Mucosa of descending colon (tissue), 3 donors: ENCODE measurements at regions not wholly inside any gene's neighbourhood (a gene's known extent, or its start where the extent isn't known, plus 50 kb on each side); places are given as distances from the start of the nearest gene placed in this dataset.

Experiments
- ATAC-seq: fragments of 200-7000 bp; cut with Tn5 transposase; one replicate; pipeline ENCODE4 v1.9.1; 2020; ENCODE audit warnings: mild to moderate bottlenecking, moderate library complexity
- DNase-seq, 3 donors: peaks; one replicate each; pipeline ENCODE4 v3.0.0-alpha.2; 2020
- H3K36me3 ChIP-seq: fragments of 200-600 bp; one replicate; pipeline ENCODE4 v1.8.0; 2021; ENCODE audit warnings: low read depth, mild to moderate bottlenecking
- H3K4me1 ChIP-seq: fragments of 200-600 bp; one replicate; pipeline ENCODE4 v1.8.0; 2021; ENCODE audit warnings: low read depth, mild to moderate bottlenecking
- H3K4me3 ChIP-seq: fragments of 200-600 bp; one replicate; pipeline ENCODE4 v1.8.0; 2021; ENCODE audit warnings: mild to moderate bottlenecking
- H3K9me3 ChIP-seq: fragments of 200-600 bp; one replicate; pipeline ENCODE4 v1.8.0; 2021; ENCODE audit warnings: mild to moderate bottlenecking
- CTCF ChIP-seq: fragments of 200-600 bp; IDR thresholded peaks from one replicate; pipeline ENCODE4 v1.8.0; 2022; ENCODE audit warnings: antibody characterized with exemption, mild to moderate bottlenecking
- intact Hi-C, 2 donors: fragments of 100-400 bp; cut with DNase I in 1 of 2; cut with micrococcal nuclease in 1 of 2; formaldehyde crosslinking; loops; one replicate each; pipeline versions ENCODE4 v1.11.0 to v1.11.1; 2022; cut with DNase I, micrococcal nuclease
- donor health status: DM: no; HTN: no; CAD: no; lungs with moderate emphysema.
- donor health status: DM: no; HTN: no; CAD: no.
- donor health status: DM: no; HTN: yes; CAD: no.

DNA sequence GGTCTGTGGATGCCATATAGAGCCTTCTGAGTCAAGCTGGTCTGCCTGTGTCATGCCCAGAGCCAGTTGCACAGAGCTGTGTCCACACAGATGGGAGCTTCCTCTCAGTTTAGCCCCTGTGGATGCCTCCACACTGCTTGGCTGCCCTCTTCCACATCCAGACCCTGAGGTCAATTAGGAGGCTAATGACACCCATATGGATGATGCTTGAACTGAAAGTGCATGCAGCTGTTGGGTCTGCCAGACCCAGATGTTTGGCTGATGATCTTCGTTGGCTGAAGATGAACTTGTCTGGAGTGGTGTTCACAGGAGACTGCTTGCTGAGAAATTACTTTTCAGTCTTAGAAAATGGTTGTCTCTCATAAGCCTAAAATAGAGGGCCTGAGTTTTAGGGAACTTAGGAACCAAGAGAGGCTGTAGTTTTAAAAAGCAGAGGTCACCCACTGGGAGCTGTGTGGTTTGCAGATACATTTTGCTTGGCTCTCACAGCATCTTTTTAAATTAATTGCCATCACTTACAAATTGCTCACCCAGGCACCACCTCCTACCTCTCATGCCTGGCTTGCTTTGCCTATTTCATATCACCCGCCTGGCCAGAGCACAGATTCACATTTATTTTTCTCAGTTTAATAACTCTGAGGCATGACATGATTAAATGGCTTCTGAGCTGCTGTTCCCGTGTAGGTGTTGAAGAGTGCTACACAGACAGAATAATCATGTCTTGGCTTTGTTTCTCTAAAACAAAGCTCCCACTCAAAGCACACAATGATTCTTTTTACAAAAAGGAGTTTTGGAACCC, 176.1 kb downstream of the MINAR1 start:
- DNase-seq (no peak), ATAC-seq (no peak)
- Histone ChIP-seq H3K4me1 (no peaks in the 10 kb centered on the region), H3K4me3 (no peak overlapping the region), H3K9me3 (no peaks in the 10 kb centered on the region), H3K36me3 (no peaks in the 10 kb centered on the region)
- intact Hi-C loops, result no loop called here
- TF ChIP-seq CTCF, result no peak

- no peak overlapping the region for H3K4me3 ChIP-seq
- no peak for TF ChIP-seq CTCF
- no peaks in the 10 kb centered on the region for H3K9me3 ChIP-seq
- intact Hi-C loops, result no loop called here
- ATAC-seq (no peak), DNase-seq (no peak)
- no peaks in the 10 kb centered on the region for H3K4me1 ChIP-seq
- no peaks in the 10 kb centered on the region for H3K36me3 ChIP-seq
Measured at GRCh38 chr15:79609506-79609905, 177.4 kb downstream of the MINAR1 start.

- H3K4me1 ChIP-seq, result no peaks in the 10 kb centered on the region
- H3K9me3 ChIP-seq, result no peaks in the 10 kb centered on the region
- DNase-seq (no peak), ATAC-seq (no peak)
- intact Hi-C loops, result no loop called here
- no peak for TF ChIP-seq CTCF
- H3K4me3 ChIP-seq, result no peak overlapping the region
- H3K36me3 ChIP-seq, result no peaks in the 10 kb centered on the region
Measured at GRCh38 chr15:79610021-79610420, 177.9 kb downstream of the MINAR1 start.

DNA sequence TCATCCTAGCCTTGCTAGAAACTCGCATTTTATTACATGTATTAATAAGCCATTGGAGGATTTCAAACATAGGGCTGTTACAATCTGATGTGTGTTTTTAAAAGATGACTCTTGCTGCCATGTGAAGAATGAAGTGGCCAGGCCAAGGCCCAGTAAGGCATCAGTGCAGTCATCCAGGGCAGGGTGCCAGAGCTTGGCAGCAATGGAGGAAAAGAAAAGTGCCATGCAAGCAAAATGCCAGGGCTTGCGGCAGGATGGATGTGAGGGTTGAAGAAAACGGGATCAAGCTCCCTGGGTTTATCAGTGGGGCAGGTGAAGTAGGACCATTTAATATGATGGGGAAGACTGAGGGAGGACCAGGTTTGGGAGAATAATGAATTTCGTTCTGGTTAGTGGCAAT, 183.6 kb downstream of the MINAR1 start:
- Histone ChIP-seq H3K4me1 (no peaks in the 10 kb centered on the region), H3K36me3 (no peaks in the 10 kb centered on the region), H3K4me3 (no peak overlapping the region), H3K9me3 (no peaks in the 10 kb centered on the region)
- TF ChIP-seq CTCF, result no peak
- intact Hi-C loops, result no loop called here
- ATAC-seq, result no peak
- DNase-seq, result no peak

GRCh38 chr15:79617071-79617470, 184.9 kb downstream of the MINAR1 start:
- no peaks in the 10 kb centered on the region for H3K36me3 ChIP-seq
- intact Hi-C loops, result no loop called here

More at GRCh38 chr15:79617071-79617470, 184.9 kb downstream of the MINAR1 start:
- DNase-seq (no peak), ATAC-seq (no peak)
- Histone ChIP-seq H3K4me3 (no peak overlapping the region), H3K9me3 (no peaks in the 10 kb centered on the region), H3K4me1 (no peaks in the 10 kb centered on the region)
- no peak for TF ChIP-seq CTCF
